NCI-H2107 treated with DMSO at 0.1 percent for 48 hours (cell line): ENCODE measurements at regions not wholly inside any gene's neighbourhood (a gene's known extent, or its start where the extent isn't known, plus 50 kb on each side); places are given as distances from the start of the nearest gene placed in this dataset.

Source experiments
- DNase-seq: peaks from one replicate; lab custom pipeline; 2025; ENCODE audit not compliant: unreplicated experiment; lab: John Stamatoyannopoulos, UW

DNA sequence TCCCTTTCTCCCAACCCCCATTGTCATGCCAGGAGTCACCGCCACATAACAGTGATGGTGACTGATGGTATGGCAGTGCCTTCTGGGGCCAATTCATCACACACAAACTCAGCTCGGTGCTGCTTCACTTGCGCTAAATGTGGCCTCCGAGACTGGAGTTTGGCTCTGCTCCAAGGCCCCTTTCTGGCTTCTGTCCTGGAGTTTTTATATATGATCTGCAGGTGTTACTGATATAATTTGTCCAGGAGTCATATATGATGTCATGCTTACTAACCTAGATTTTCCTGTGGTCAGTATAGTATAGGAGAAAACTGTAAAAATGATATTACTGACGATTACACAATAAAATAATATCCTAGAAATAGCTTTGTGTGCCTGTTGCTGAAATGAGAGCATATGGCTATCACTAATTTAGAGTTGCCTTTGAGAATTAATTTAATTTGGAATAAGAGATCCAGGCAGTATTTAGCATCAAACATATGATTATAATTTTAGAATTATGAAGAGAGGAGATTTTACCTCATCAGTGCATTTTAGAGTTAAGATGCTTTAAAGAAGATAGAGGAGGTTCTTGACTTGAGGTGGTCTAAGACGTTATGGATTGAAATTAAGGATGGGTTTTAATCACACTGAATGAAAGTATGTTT lies 334.1 kb upstream of the CD180 start:
- no peak for DNase-seq

DNA sequence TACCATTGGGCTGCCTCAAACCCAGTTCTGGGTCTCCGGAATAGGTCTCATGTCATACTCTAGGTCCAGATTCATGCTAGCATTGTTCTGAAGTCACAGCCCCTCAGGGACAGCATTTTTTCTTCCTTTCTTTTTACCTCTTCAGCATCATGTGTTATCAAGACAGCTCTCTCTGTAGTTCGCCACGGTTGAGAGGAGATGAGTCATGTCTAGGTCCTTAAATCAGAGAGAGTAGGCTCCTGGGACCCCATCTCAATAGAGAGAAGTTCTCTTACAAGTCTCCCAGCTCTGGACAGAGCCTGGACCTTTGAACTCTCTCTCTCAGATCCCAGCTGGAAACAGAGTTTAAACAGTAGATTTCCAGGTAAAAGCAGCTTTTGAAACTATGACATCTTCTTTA lies 332.4 kb upstream of the CD180 start:
- DNase-seq, result no peak

DNA sequence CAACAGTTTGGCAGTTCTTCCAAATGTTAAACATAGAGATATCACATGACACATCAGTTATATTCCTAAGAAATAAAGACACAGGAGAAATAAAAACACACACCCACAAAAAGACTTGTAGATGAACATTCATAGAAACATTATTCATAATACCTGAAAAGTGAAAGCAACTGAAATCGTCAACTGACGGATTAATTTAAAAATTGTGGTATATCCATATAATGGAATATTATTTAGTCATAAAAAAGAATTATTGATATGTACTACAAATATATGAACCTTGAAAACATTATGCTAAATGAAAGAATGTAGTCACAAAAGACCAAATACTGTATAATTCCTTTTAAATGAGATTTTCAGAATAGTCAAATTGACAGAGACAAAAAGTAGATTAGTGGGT lies 330.2 kb upstream of the CD180 start:
- DNase-seq, result no peak

DNA sequence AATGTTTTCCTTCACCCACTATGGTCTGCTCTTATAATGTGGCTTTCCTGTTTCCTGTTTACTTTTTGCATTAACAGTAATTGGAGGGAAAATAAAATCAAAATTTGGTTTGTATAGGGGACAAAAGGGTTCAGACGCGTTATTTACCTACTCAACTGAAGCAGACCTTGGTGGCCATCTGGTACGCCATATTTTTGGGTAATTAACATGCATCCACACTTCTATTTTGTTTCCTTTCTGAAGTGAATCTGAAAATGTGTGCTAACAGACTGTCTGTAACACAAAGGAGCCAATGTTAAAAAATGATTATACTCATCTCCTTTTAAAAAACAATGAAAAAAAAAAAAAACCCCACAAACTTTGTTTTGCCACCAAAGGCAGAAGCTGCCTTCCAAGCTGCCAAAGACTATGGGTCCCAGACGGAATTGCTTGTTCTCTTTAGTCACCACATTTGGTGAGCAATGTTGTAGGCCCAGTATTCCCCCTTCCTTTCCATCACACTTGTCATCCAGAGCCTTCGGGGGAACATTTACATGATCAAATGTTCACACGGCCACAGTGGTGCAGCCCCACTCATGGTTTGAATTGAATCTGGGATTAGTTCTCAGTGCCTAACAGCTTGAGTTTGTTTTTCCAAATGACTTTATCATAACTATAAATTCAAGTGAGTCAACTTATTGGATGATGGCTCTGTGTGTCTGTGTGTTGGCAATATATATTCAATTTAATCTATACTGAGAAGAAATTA lies 323.7 kb upstream of the CD180 start:
- no peak for DNase-seq

DNA sequence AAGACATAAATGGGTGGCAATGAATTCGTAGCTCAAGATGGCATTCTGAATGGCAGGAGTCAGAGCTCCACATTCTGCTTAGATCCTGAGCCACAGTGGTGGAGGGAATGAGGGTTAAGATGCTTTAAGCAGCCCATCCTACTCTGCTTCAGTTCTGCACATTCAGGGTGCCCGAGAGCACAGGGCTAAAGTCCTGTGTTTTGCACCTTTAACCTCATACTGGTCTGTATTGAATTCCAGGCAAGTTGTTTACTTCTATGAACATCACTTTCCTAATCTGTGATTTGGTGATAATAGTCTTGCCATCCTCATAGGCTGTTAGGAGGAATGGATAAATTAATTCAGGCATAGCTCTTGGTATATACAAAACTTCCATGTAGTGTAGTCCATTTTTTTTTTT lies 321.6 kb upstream of the CD180 start:
- DNase-seq, result no peak

DNA sequence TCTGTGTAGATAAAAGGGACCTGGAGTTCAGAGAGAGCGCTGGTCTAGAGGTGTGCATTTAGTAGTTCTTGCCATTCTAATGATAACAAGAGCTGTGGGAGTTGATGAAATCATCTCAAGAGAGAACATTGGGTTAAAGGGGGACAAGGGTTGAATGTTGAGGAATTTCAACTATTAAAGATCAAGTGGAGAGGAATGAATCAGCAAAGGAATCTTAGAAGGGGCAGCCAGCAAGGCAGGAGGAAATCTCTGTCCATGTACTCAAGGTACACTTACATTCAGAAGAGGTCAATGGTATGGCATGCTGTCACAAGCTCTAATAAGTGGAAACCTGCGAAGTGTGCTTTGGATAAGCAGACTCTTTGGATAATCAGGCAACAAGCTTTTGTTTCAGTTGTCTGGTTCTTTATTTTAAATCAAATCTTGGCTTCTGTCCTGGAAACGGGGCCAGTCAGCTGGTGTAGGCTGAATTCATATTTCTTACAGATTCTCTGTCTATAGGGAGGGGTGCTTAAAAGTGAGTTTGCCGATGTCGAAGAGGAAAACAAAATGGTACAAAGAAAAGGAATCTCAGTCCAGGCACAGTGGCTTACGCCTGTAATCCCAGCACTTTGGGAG lies 320.5 kb upstream of the CD180 start:
- DNase-seq, result no peak

DNA sequence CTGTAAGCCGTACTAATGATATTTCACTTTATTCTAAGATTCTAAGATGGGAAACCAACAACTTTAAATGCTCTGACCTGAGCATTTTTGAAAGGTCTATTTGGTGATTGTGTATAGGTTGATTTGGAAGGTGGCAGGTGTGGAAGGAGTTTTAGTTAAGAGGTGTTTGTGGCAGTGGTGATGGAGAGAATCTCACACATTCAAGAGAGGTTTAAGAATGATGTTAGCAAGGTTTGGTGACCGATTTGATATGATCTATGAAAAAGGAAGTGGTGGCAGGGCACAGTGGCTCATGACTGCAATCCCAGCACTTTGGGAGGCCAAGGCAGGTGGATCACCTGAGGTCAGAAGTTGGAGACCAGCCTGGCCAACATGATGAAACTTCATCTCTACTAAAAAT lies 319.2 kb upstream of the CD180 start:
- no peak for DNase-seq

DNA sequence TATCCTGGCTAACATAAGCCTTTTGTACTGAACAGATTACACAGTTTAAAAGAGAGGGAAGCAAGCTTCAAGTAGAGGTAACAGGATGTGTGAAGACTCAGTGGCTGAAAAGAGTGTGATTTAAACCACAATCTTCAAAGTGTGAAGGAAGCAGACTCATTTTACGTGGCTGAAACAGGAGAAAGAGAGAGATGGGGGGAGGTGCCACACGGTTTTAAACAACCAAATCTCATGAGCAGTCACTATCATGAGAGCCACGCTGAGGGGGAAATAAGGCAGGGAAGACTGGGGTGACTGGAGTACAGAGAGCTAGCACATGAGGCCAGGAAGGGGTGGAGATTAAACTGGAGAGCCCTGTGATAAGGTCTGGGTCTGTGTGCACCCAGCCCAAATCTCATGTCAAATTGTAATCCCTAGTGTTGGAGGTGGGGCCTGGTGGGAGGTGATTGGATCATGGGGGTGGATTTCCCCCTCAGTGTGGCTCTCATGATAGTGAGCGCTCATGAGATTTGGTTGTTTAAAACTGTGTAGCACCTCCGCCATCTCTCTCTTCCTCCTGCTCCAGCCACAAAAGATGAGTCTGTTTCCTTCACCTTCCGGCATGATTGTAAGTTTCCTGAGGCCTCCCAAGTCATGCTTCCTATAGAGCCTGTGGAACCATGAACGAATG lies 318.6 kb upstream of the CD180 start:
- no peak for DNase-seq

DNA sequence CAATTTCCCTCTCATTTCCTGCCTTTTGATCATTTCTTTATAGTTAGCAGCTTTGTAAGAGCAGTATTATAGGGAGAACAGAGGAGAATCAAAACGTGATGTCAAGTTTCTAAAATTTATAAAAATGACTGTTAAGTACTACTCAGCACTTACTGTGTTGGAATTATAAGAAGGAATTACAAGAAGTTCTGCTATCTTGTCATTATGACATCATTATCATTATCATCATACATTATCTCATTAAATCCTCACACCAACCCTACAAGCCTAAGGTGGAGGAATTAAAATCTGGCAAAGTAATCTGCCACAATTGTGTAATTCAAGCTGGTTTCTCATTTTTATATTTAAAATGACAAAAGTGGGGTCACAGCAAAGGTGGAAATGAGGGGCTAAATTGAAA lies 316.2 kb upstream of the CD180 start:
- DNase-seq, result no peak

DNA sequence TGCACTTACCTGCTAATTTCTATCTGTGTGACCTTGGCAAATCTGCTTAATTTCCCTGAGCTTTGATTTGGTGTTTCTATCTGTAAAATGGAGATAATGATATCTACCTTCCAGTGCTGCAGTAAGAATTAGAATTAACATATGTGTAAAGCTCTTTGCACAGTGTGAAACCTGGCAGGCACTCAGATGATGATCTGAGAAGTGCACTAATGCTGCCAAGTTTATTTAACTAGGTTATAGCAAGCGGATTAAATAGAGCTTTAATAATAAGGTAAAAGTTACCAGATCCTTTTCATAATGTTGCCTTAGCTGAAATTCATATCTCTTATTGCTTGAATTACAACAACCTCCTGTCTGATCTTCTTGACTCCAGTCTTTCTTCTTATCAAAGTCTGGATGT lies 315.3 kb upstream of the CD180 start:
- no peak for DNase-seq

DNA sequence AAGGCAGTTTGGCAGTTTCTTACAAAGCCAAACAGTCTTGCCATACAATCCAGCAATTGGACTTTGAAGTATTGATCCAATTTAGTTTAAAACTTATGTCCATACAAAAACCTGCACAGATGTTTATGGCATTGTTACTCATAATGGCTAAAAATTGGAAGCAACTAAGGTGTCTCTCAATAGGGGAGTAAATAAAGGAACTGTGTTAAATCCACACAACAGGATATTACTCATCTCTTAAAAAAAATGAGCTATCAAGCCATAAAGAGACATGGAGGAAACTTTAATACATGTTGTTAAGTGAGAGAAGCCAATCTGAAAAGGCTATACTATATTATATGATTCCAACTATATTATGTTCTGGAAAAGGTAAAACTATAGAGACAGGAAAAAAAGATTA lies 313.6 kb upstream of the CD180 start:
- no peak for DNase-seq

DNA sequence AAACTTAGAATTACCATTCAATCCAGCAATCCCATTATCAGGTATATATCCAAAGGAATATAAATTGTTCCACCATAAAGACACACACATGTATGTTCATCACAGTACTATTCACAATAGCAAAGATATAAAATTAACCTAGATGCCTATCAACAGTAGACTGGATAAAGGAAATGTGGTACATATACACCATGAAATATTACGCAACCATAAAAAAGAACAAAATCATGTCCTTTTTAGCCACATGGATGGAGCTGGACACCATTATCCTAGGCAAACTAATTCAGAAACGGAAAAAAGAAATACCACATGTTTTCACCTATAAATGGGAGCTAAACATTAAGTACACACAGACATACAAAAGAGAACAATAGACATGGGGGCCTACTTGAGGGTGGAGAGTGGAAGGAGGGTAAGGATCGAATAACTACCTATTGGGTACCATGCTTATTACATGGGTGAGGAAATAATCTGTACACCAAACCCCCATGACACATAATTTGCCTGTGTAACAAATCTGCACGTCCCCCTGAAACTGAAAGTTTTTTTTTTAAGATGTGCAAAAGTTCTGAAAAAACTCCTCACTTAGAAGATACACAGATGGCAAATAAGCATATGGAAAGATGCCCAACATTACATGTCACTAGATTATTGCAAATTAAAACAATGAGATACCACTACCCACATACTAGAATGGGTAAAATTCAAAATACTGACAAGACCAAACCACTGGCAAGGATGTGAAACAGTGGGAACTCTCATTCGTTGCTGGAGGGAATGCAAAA lies 313.0 kb upstream of the CD180 start:
- no peak for DNase-seq

DNA sequence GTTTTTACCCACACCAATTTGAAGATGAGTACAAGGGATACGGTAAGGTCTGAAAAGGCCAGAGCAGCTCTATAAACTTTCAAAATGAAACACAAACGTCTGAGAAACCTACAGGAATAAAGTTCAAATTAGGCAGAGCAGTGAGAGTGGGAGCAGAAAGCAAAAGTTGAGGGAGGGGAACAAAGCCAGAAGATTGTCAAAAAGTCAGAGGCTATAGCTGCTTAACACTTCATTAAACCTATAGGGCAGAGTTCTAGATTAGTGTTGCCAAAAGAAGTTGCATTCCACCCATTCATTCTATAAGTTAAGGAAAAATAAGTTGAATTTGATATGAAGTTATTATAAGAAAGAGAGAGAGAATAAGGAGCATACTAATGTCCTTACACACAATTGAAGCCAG lies 309.6 kb upstream of the CD180 start:
- DNase-seq, result no peak

DNA sequence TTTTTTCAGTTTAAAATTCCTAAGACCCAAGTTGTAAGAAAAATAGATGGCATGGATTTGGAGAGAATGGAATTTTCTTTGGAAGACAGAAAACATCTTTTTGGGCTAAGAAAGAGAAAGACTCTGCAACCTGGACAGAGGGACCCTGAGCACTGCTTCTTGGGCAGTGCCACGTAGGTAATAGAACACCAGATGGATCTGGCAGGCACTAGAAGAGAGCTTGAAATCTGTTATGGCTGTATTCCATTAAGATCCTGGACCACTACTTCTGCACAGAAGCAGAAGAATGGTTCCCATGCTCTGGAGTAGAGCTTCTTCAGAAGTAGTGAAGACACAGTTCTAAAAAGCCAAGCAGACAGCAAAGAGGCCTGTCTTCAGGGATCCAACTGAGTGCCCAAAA lies 306.4 kb upstream of the CD180 start:
- no peak for DNase-seq

DNA sequence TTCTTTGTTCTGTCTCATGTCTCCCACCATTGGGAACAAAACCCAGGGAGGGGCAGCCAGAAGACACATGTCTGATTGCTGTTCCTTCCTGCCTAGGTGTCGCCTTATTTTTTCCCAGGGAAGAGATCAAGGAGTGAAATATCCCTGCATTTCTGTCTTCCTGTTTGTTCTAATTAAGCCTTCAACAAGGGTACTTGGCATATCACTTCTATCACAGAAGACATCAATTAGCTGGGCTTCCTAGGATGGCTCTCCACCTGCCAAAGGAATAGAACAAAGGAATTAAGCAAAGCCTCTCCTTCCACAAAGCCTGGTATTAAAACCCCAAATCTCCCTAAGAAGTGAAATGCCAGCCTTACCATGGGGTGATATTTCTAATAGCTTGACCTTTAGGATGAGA lies 299.5 kb upstream of the CD180 start:
- DNase-seq, result no peak

DNA sequence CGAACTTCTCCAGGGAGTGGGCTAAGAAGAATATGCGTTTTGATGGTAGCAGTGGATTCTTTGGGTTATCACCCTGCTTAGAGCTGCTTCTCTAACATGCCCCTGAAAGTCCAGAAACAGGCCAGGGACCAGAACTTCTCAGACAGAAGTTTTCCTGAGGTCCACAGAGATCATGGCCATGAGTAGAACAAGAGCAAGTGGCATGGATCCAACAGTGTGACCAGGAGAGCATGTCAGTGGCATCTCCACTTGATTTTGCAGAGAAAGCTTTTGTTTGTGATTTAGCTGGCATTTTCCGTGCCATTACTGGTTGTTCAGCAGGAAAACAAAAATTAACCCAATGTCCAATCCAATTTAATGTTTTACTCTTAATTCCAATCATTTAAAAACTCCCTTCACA lies 298.5 kb upstream of the CD180 start:
- DNase-seq, result no peak

DNA sequence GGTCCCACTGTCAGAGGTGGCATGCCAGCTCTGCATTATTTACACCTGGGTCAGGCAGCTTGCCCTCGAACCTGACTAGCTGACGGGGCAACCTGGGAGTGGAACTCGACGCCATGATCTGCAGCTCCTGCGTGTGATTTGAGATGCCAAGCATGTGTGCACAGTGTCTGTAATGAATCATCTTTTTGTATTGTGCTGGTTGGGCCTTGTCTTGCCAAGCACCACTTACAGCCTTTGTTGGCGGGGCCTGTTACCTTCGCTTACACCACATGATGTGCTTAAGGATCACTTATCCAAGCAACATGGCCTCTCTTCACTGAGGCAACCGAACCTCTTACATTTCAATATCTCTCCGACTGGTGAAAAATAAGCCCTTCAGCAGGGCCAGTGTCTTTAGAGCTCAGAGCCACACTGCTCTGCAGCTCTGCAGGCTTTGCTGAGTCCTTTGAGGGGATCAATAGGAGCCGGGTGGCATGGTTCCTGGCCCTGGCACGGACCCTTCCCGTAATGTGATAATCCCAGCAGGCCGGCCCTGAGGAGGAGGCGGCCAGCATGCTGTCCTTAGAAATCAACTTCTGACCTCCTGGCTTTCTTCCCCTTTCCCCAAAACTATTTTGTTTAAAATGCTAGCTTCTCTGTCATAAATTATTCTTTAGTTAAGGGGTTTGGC lies 297.7 kb upstream of the CD180 start:
- peak; percentile 53 for DNase-seq

DNA sequence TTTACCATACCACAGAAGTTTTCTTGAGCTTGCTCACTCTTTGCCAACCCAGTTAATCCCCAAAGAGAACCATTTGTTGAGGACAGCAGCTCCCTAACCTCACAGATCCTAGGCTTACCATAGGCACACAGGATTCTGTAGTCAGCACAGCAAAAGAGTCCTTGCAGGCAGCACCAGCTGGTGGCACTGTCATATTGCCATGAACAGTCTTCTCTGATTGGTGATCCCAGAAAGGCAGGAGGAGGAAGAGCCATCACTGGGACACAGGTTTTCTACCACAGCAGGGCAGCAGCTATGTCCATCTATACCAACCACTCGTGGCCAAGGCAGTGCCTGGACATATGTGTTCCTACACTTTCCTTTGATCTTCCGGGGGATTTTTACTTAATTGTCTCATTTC lies 297.1 kb upstream of the CD180 start:
- DNase-seq, result peak; percentile 65

DNA sequence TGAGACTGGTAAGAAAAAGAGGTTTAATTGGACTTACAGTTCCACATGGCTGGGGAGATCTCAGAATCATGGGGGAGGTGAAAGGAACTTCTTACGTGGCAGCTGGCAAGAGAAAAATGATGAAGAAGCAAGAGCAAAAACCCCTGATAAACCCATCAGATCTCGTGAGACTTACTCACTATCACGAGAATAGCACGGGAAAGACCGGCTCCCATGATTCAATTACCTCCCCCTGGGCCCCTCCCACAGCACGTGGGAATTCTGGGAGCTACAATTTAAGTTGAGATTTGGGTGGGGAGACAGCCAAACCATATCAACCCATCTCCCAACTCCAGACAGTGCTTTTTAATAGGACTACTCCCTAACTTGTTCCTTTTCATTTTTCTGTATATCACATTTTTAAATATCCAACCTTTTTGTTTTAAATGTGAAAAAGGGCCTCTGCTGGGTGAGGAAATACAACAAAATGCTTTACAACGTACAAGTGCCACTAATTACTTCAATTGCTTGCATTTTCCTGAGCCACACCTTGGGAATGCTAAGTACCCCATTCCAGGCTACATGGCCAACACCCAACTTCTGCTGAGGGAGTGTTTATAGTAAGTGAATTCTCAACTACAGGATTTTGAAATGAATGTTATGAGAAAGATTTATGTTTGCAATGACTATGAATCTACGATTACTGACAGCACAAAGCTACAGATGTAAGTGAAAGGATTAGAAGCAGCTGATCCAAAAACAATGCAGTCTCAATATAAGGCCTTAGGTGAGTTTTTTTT lies 294.1 kb upstream of the CD180 start:
- DNase-seq, result no peak

DNA sequence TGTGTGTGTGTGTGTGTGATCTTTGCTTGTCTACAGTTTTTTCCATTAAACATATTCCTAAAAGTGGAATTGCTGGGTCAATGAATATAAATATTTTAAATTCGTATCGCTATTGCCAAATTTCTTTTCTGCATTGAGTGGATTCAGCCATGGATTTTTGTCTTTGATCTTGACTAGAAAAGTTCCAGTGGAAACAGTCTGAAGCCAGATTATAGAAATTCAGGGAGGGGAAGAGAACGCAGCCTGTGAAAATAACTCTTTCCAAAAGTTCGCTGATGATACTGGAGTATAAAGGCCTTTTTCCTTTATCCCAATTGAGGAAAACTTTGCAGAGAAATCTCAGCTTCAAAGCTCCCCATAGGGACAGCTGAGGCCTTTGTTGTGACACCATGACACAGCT lies 292.3 kb upstream of the CD180 start:
- no peak for DNase-seq
